OCI-LY3 (cell line): ENCODE measurements at regions not wholly inside any gene's neighbourhood (a gene's known extent, or its start where the extent isn't known, plus 50 kb on each side); places are given as distances from the start of the nearest gene placed in this dataset.

Experiments
- H2AFZ ChIP-seq: fragments of 200-600, 300-600 bp; shearing (Covaris generic); 2 replicates; pipeline ENCODE4 v1.6.0; 2014; ENCODE audit warnings: antibody characterized with exemption, low read depth, low read length
- H3K27ac ChIP-seq: fragments of 200-600, 300-600 bp; sonication (generic); 2 replicates; pipeline ENCODE4 v1.5.1; 2014; ENCODE audit warnings: mild to moderate bottlenecking, low read length, moderate library complexity, mixed read lengths
- H3K27me3 ChIP-seq: fragments of 200-600, 300-600 bp; sonication (generic); 2 replicates; pipeline ENCODE4 v1.6.1; 2014; ENCODE audit warnings: low read depth, low read length, mixed read lengths
- H3K36me3 ChIP-seq: fragments of 200-600, 300-600 bp; sonication (generic); replicated peaks from 2 replicates; pipeline ENCODE3; 2014; ENCODE audit warnings: low read depth, low read length, mixed read lengths
- H3K4me1 ChIP-seq: fragments of 300-600, 200-600 bp; sonication (generic); 2 replicates; pipeline ENCODE4 v1.6.1; 2014; ENCODE audit warnings: low read length, mixed read lengths
- H3K4me2 ChIP-seq: fragments of 200-600, 300-600 bp; sonication (generic); 2 replicates; pipeline ENCODE4 v1.6.1; 2014; ENCODE audit warnings: low read length, mixed read lengths
- H3K4me3 ChIP-seq: fragments of 300-600, 200-600 bp; sonication (generic); 2 replicates; pipeline ENCODE4 v1.5.1; 2014; ENCODE audit warnings: antibody characterized with exemption, mild to moderate bottlenecking, low read length, moderate library complexity
- H3K79me2 ChIP-seq: fragments of 300-600, 200-600 bp; shearing (Covaris generic); 2 replicates; pipeline ENCODE4 v1.6.1; 2014; ENCODE audit warnings: mild to moderate bottlenecking, low read length, mixed read lengths
- H3K9ac ChIP-seq: fragments of 300-600, 200-600 bp; shearing (Covaris generic); 2 replicates; pipeline ENCODE4 v1.6.0; 2014; ENCODE audit warnings: mild to moderate bottlenecking, low read length, moderate library complexity
- H3K9me3 ChIP-seq: fragments of 200-600, 300-600 bp; shearing (Covaris generic); 2 replicates; pipeline ENCODE4 v1.6.1; 2014; ENCODE audit warnings: low read length, mixed read lengths; ENCODE audit not compliant: insufficient read depth
- H4K20me1 ChIP-seq: fragments of 200-600, 300-600 bp; sonication (generic); 2 replicates; pipeline ENCODE4 v1.6.1; 2016; ENCODE audit warnings: low read length, mixed read lengths; ENCODE audit not compliant: insufficient read depth
- EZH2phosphoT487 ChIP-seq: fragments of 200-600 bp; shearing (Covaris generic); IDR thresholded peaks from 2 replicates; pipeline ENCODE4 v1.6.1; 2018; ENCODE audit warnings: antibody characterized with exemption, mixed run types, low read depth
- TF ChIP-seq, protein P1 (sequence below): fragments of 200-600, 300-600 bp; sonication (generic); IDR thresholded peaks from 2 replicates; pipeline ENCODE4 v1.5.1; 2014; ENCODE audit warnings: antibody characterized with exemption, low read length, low read depth

GRCh38 chr1:101605878-101606277, 369.1 kb downstream of the S1PR1 start:
- Histone ChIP-seq H3K9ac (no peak overlapping the region), H3K27ac (no peak overlapping the region), H3K4me2 (no peak overlapping the region), H3K4me1 (no peaks in the 10 kb centered on the region), H3K9me3 (no peaks in the 10 kb centered on the region), H3K4me3 (no peak overlapping the region), H2AFZ (no peak overlapping the region), H3K36me3 (no peaks in the 10 kb centered on the region), H3K27me3 (no peaks in the 10 kb centered on the region), H3K79me2 (no peaks in the 10 kb centered on the region), H4K20me1 (no peaks in the 10 kb centered on the region)
- TF ChIP-seq, protein P1, sequence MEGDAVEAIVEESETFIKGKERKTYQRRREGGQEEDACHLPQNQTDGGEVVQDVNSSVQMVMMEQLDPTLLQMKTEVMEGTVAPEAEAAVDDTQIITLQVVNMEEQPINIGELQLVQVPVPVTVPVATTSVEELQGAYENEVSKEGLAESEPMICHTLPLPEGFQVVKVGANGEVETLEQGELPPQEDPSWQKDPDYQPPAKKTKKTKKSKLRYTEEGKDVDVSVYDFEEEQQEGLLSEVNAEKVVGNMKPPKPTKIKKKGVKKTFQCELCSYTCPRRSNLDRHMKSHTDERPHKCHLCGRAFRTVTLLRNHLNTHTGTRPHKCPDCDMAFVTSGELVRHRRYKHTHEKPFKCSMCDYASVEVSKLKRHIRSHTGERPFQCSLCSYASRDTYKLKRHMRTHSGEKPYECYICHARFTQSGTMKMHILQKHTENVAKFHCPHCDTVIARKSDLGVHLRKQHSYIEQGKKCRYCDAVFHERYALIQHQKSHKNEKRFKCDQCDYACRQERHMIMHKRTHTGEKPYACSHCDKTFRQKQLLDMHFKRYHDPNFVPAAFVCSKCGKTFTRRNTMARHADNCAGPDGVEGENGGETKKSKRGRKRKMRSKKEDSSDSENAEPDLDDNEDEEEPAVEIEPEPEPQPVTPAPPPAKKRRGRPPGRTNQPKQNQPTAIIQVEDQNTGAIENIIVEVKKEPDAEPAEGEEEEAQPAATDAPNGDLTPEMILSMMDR, result no peak
- TF ChIP-seq EZH2phosphoT487, result no peak

DNA sequence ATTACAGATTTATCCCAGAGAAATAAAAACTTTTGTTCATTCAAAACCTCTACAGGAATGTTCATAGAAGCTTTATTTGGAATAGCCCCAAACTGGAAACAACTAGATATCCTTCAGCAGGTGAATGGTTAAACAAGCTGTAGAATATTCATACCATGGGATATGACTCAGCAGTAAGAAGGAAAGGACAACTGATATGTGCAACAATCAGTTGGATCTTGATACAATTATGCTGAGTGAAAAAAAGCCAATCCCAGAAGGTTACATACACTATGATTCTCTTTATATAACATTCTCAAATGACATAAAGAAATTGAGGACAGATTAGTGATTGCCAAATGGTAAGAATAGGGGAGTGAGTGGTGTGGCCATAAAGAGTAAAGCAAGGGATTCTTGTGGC, 376.7 kb downstream of the S1PR1 start:
- H3K27me3 ChIP-seq, result no peaks in the 10 kb centered on the region
- no peak overlapping the region for H3K4me3 ChIP-seq
- no peak overlapping the region for H3K4me2 ChIP-seq
- H3K4me1 ChIP-seq, result no peaks in the 10 kb centered on the region
- H3K9me3 ChIP-seq, result no peaks in the 10 kb centered on the region
- TF ChIP-seq EZH2phosphoT487, result no peak
- TF ChIP-seq, protein P1, result no peak
- no peak overlapping the region for H3K27ac ChIP-seq
- no peaks in the 10 kb centered on the region for H3K79me2 ChIP-seq
- H2AFZ ChIP-seq, result no peak overlapping the region
- no peak overlapping the region for H3K9ac ChIP-seq
- H3K36me3 ChIP-seq, result no peaks in the 10 kb centered on the region
- H4K20me1 ChIP-seq, result no peaks in the 10 kb centered on the region

DNA sequence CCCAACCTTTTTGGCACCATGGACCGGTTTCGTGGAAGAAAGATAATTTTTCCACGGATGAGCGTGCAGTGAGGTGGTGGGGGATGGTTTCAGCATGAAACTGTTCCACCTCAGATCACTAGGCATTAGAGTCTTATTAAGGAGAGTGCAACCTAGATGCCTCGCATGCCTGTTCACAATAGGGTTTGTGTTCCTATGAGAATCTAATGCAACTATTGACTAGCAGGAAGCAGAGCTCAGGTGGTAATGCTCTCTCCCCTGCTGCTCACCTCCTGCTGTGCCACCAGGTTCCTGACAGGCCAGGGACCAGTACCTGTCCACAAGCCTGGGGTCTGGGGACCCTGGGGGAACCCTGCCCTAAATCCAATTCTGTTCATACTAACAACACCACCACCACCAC, 377.8 kb downstream of the OLFM3 start:
- no peak overlapping the region for H2AFZ ChIP-seq
- no peaks in the 10 kb centered on the region for H3K79me2 ChIP-seq
- no peak overlapping the region for H3K4me3 ChIP-seq
- H3K36me3 ChIP-seq, result no peaks in the 10 kb centered on the region
- no peaks in the 10 kb centered on the region for H3K9me3 ChIP-seq
- TF ChIP-seq, protein P1, result no peak
- no peak for TF ChIP-seq EZH2phosphoT487
- no peaks in the 10 kb centered on the region for H3K27me3 ChIP-seq
- H3K4me2 ChIP-seq, result no peak overlapping the region
- no peak overlapping the region for H3K9ac ChIP-seq
- no peaks in the 10 kb centered on the region for H3K4me1 ChIP-seq
- no peak overlapping the region for H3K27ac ChIP-seq
- no peaks in the 10 kb centered on the region for H4K20me1 ChIP-seq

DNA sequence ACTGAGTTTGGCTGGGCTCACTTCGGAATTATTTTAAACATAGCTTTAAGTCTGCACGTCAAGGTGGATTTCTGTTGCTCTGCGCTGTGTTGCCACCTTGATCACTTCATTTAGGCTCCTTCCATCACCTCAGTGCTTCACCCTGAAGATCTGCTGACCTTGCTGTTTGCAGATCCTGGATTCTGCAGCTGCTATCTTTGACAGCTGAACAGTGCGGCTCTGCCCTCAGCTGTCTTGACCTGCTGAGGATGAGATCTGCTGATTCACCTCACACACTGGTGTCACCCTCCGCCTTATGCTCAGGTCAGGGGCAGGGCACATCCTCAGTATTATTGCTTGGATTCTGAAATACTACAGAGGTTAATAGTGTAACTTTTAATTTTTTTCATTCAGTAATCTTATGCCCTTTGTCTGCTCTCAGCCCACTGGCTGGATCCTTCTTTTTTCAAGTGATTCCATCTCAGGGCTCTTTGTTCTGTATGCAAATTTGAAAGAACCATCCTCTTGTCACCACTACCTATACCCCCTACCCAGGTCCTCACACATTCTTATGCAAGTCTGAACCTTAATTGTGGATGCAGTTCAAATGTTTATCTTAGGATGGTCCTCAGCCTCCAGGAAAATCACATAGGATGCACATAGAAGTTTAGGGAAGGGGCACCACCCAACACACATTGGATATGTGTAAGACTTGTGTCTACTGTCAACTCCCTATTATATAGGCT, 364.0 kb downstream of the OLFM3 start:
- H2AFZ ChIP-seq, result no peak overlapping the region
- no peaks in the 10 kb centered on the region for H3K9me3 ChIP-seq
- no peak overlapping the region for H3K4me3 ChIP-seq
- no peaks in the 10 kb centered on the region for H3K4me1 ChIP-seq
- H3K27ac ChIP-seq, result no peak overlapping the region
- no peaks in the 10 kb centered on the region for H3K36me3 ChIP-seq
- TF ChIP-seq, protein P1, result no peak
- TF ChIP-seq EZH2phosphoT487, result no peak
- H3K27me3 ChIP-seq, result no peaks in the 10 kb centered on the region
- no peaks in the 10 kb centered on the region for H3K79me2 ChIP-seq
- H4K20me1 ChIP-seq, result no peaks in the 10 kb centered on the region
- no peak overlapping the region for H3K9ac ChIP-seq
- H3K4me2 ChIP-seq, result no peak overlapping the region
